GM12878 (cell line): ENCODE measurements at regions not wholly inside any gene's neighbourhood (a gene's known extent, or its start where the extent isn't known, plus 50 kb on each side); places are given as distances from the start of the nearest gene placed in this dataset.

ENCODE experiments used
- ATAC-seq: fragments of 200-7000 bp; cut with Tn5 transposase; 3 replicates; pipeline ENCODE4 v1.9.1; 2020; ENCODE audit warnings: mild to moderate bottlenecking, moderate library complexity
- BruUV-seq: library from RNA; stranded (reverse); fragments of 400-500 nt; replicated peaks from 2 replicates; lab custom pipeline; 2021; lab: Mats Ljungman, UMichigan
- CTCF ChIA-PET: fragments of 300-600 bp; sonication (Branson Sonifier 250); formaldehyde crosslinking; extraction: SDS; loops from one replicate; lab custom pipeline; 2021; ENCODE audit warnings: inconsistent platforms; lab: Yijun Ruan, JAX
- POLR2A ChIA-PET: fragments of 350-600 bp; formaldehyde crosslinking; extraction: SDS; loops from one replicate; lab custom pipeline; 2021; ENCODE audit warnings: inconsistent platforms; lab: Charles Lee
- RAD21 ChIA-PET: fragments of 300-600 bp; sonication (Branson Sonifier 250); formaldehyde crosslinking; loops from one replicate; lab custom pipeline; 2023; ENCODE audit warnings: antibody characterized with exemption; ENCODE audit not compliant: unreplicated experiment; lab: Charles Lee
- SMC1A ChIA-PET: fragments of 300-600 bp; sonication (Branson Sonifier 250); formaldehyde crosslinking; loops from one replicate; lab custom pipeline; 2023; ENCODE audit not compliant: unreplicated experiment, uncharacterized antibody; lab: Charles Lee
- DNase-seq: peaks from one replicate; pipeline ENCODE4 v3.0.0-alpha.2; 2011; ENCODE audit warnings: low read depth, low spot score
- FAIRE-seq: peaks from 3 replicates; lab custom pipeline; 2011; peaks lifted over from hg19 to GRCh38; lab: Jason Lieb, UNC
- H2AFZ ChIP-seq: 2 replicates; pipeline ENCODE4 v1.6.0; 2011; ENCODE audit warnings: low read depth, low read length, control low read depth; ENCODE audit not compliant: control insufficient read depth
- H3K27ac ChIP-seq: 2 replicates; pipeline ENCODE4 v1.5.1; 2011; ENCODE audit warnings: control low read depth; ENCODE audit not compliant: control insufficient read depth, insufficient read depth
- H3K27me3 ChIP-seq, 2 experiments: replicated peaks in 1 of 2; 2 replicates each; pipeline versions ENCODE4 v1.6.0 to v1.6.1; 2011; ENCODE audit warnings: low read length in 1 of 2; ENCODE audit not compliant: control insufficient read depth in 2 of 2, insufficient read depth in 2 of 2
- H3K36me3 ChIP-seq, 2 experiments: 2 replicates each; pipeline ENCODE4 v1.5.1; 2011; ENCODE audit warnings: low read length in 1 of 2; ENCODE audit not compliant: control insufficient read depth in 2 of 2, insufficient read depth in 2 of 2
- H3K4me1 ChIP-seq: 2 replicates; pipeline ENCODE4 v1.6.1; 2011; ENCODE audit warnings: mild to moderate bottlenecking, low read length, moderate library complexity, mixed read lengths; ENCODE audit not compliant: control insufficient read depth, insufficient read depth
- H3K4me2 ChIP-seq: 2 replicates; pipeline ENCODE4 v1.6.0; 2011; ENCODE audit warnings: control low read depth; ENCODE audit not compliant: control insufficient read depth, insufficient read depth
- H3K4me3 ChIP-seq: fragments of 200-600 bp; sonication (generic); 2 replicates; pipeline ENCODE4 v1.5.1; 2016
- H3K79me2 ChIP-seq: 2 replicates; pipeline ENCODE4 v1.6.0; 2011; ENCODE audit warnings: low read length; ENCODE audit not compliant: control insufficient read depth, insufficient read depth
- H3K9ac ChIP-seq: 2 replicates; pipeline ENCODE4 v1.8.0; 2011; ENCODE audit warnings: low read length, control low read depth, mixed read lengths; ENCODE audit not compliant: control insufficient read depth, insufficient read depth
- H3K9me3 ChIP-seq: replicated peaks from 3 replicates; pipeline ENCODE4 v1.5.1; 2011; ENCODE audit warnings: mild to moderate bottlenecking, low read length; ENCODE audit not compliant: control insufficient read depth, insufficient read depth
- H4K20me1 ChIP-seq: 2 replicates; pipeline ENCODE4 v1.6.0; 2011; ENCODE audit not compliant: control insufficient read depth, insufficient read depth
- ATF7 ChIP-seq: fragments of 450-650 bp; IDR thresholded peaks from 2 replicates; pipeline ENCODE4 v1.6.1; 2016; ENCODE audit warnings: low read depth, mild to moderate bottlenecking
- BRCA1 ChIP-seq: IDR thresholded peaks from 2 replicates; pipeline ENCODE4 v1.6.1; 2011; ENCODE audit warnings: low read depth, low read length, improper control_type of control experiment
- CHD1 ChIP-seq: IDR thresholded peaks from 2 replicates; pipeline ENCODE4 v1.6.1; 2012; ENCODE audit warnings: low read depth, low read length, improper control_type of control experiment
- CHD2 ChIP-seq: IDR thresholded peaks from 2 replicates; pipeline ENCODE4 v1.6.1; 2011; ENCODE audit warnings: low read depth, low read length, improper control_type of control experiment, borderline replicate concordance
- CREB1 ChIP-seq: IDR thresholded peaks from 2 replicates; pipeline ENCODE4 v1.6.1; 2012; ENCODE audit warnings: low read depth, mild to moderate bottlenecking, inconsistent platforms
- EZH2 ChIP-seq: IDR thresholded peaks from 2 replicates; pipeline ENCODE4 v1.6.1; 2012; ENCODE audit warnings: low read depth, mild to moderate bottlenecking, control low read depth, inconsistent platforms, low read length, borderline replicate concordance; ENCODE audit not compliant: control insufficient read depth
- FOXK2 ChIP-seq: fragments of 450-650 bp; IDR thresholded peaks from 2 replicates; pipeline ENCODE4 v1.6.1; 2017; ENCODE audit warnings: mild to moderate bottlenecking, moderate library complexity
- JUNB ChIP-seq: IDR thresholded peaks from 2 replicates; pipeline ENCODE4 v1.6.1; 2016; ENCODE audit warnings: antibody characterized with exemption, mild to moderate bottlenecking
- KLF5 ChIP-seq: fragments of 450-650 bp; IDR thresholded peaks from 2 replicates; pipeline ENCODE4 v1.6.1; 2014; ENCODE audit warnings: mild to moderate bottlenecking; ENCODE audit not compliant: partially characterized antibody
- NBN ChIP-seq: fragments of 450-650 bp; IDR thresholded peaks from 2 replicates; pipeline ENCODE4 v1.6.1; 2016
- NR2F1 ChIP-seq: fragments of 450-650 bp; conservative IDR thresholded peaks from 2 replicates; pipeline ENCODE4 v1.6.1; 2017; ENCODE audit warnings: mild to moderate bottlenecking
- PAX5 ChIP-seq: IDR thresholded peaks from 2 replicates; pipeline ENCODE4 v1.6.1; 2011; ENCODE audit warnings: low read depth, low read length, borderline replicate concordance
- RELA ChIP-seq: fragments of 450-650 bp; IDR thresholded peaks from 2 replicates; pipeline ENCODE4 v1.8.0; 2014; ENCODE audit warnings: borderline replicate concordance; ENCODE audit not compliant: partially characterized antibody
- SMC3 ChIP-seq: IDR thresholded peaks from 2 replicates; pipeline ENCODE4 v1.6.1; 2011; ENCODE audit warnings: low read length, improper control_type of control experiment, borderline replicate concordance
- TCF7 ChIP-seq: IDR thresholded peaks from 2 replicates; pipeline ENCODE4 v1.6.1; 2014; ENCODE audit warnings: antibody characterized with exemption, borderline replicate concordance
- WGBS: methylation state at CpG from one replicate; pipeline ENCODE4 v1.1.6; 2016; ENCODE audit warnings: low lambda C conversion rate; ENCODE audit not compliant: insufficient replicate concordance, insufficient coverage; ENCODE audit errors: missing lambda C conversion rate; 5-methylcytosine and 5-hydroxymethylcytosine counted together
- in situ Hi-C: fragments of 300-500 bp; cut with MboI; formaldehyde crosslinking; loops from 9 replicates; pipeline ENCODE4 v1.14.3; 2018; ENCODE audit warnings: mixed read lengths
- intact Hi-C: fragments of 100-400 bp; cut with micrococcal nuclease; formaldehyde crosslinking; loops from one replicate; pipeline ENCODE4 v1.14.2; 2022; ENCODE audit not compliant: unreplicated experiment
- TF ChIP-seq, protein P1 (sequence below): IDR thresholded peaks from 2 replicates; pipeline ENCODE4 v1.6.1; 2011; ENCODE audit warnings: mild to moderate bottlenecking, low read depth, low read length, moderate library complexity; ENCODE audit not compliant: insufficient replicate concordance

DNA sequence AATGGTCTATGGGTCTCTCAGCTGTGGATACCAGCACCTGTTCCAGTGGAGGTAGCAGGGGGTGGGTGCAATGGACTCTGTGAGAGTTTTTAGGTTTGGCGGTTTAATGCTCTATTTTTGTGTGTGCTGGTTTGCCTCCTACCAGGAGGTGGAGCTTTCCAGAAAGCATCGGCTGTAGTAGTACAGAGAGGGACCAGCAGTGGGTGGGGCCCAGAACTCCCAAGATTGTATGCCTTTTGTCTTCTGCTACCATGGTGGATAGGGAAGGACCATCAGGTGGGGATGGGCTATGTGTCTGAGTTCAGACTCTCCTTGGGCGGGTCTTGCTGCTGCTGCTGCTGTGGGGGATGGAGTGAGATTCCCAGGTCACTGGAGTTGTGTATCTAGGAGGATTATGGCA, 557.2 kb upstream of the GRID2 start:
- Histone ChIP-seq H3K27ac (no peak overlapping the region), H3K27me3 (no peaks in the 10 kb centered on the region), H2AFZ (no peak overlapping the region), H4K20me1 (no peaks in the 10 kb centered on the region), H3K79me2 (no peaks in the 10 kb centered on the region), H3K4me3 (no peak overlapping the region), H3K9ac (no peak overlapping the region), H3K4me1 (no peaks in the 10 kb centered on the region), H3K36me3 (no peaks in the 10 kb centered on the region), H3K4me2 (no peak overlapping the region), H3K9me3 (no peaks in the 10 kb centered on the region)
- ChIA-PET SMC1A (no interaction called here), RAD21 (no interaction called here), CTCF (no interaction called here), POLR2A (no interaction called here)
- intact Hi-C loops, result no loop called here
- no TSS peak for BruUV-seq
- WGBS, result 61% methylated on average over 3 of the region's 3 CpGs
- FAIRE-seq (no peak), DNase-seq (no peak), ATAC-seq (peak; percentile 27; the same call in 1 of the 3 replicates)
- in situ Hi-C loops, result no loop called here
- TF ChIP-seq CHD2 (no peak), RELA (no peak), BRCA1 (no peak), NR2F1 (no peak), TCF7 (no peak), KLF5 (no peak), FOXK2 (no peak), JUNB (no peak), EZH2 (no peak), SMC3 (no peak), NBN (no peak), CHD1 (no peak), PAX5 (no peak), CREB1 (no peak), ATF7 (no peak)
- TF ChIP-seq, protein P1, sequence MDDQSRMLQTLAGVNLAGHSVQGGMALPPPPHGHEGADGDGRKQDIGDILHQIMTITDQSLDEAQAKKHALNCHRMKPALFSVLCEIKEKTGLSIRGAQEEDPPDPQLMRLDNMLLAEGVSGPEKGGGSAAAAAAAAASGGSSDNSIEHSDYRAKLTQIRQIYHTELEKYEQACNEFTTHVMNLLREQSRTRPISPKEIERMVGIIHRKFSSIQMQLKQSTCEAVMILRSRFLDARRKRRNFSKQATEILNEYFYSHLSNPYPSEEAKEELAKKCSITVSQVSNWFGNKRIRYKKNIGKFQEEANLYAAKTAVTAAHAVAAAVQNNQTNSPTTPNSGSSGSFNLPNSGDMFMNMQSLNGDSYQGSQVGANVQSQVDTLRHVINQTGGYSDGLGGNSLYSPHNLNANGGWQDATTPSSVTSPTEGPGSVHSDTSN, result no peak
